PC-3 (cell line): ENCODE measurements at regions not wholly inside any gene's neighbourhood (a gene's known extent, or its start where the extent isn't known, plus 50 kb on each side); places are given as distances from the start of the nearest gene placed in this dataset.

ENCODE experiments used
- ATAC-seq: fragments of 200-7000 bp; cut with Tn5 transposase; 2 replicates; pipeline ENCODE4 v1.9.1; 2020; ENCODE audit warnings: mild to moderate bottlenecking, moderate library complexity
- BruUV-seq: library from RNA; stranded (reverse); fragments of 400-500 nt; replicated peaks from 2 replicates; lab custom pipeline; 2021; lab: Mats Ljungman, UMichigan
- CTCF ChIA-PET: fragments of 300-600 bp; sonication (Branson Sonifier 250); formaldehyde crosslinking; loops from one replicate; lab custom pipeline; 2022; ENCODE audit warnings: antibody characterized with exemption; lab: Charles Lee
- POLR2A ChIA-PET: fragments of 300-600 bp; sonication (Branson Sonifier 250); formaldehyde crosslinking; loops from one replicate; lab custom pipeline; 2022; ENCODE audit warnings: antibody characterized with exemption; ENCODE audit not compliant: unreplicated experiment; lab: Charles Lee
- DNase-seq: peaks from one replicate; pipeline ENCODE4 v3.0.0-alpha.2; 2015
- H2AFZ ChIP-seq: fragments of 300-600 bp; sonication (generic); 2 replicates; pipeline ENCODE4 v1.6.0; 2016; ENCODE audit warnings: antibody characterized with exemption, low read length
- H3F3A ChIP-seq: fragments of 300-600 bp; sonication (generic); one replicate; pipeline ENCODE4 v1.6.0; 2017; ENCODE audit warnings: antibody characterized with exemption, low read length, control low read depth, mild to moderate bottlenecking; ENCODE audit not compliant: unreplicated experiment
- H3K27ac ChIP-seq: fragments of 300-600 bp; sonication (generic); 2 replicates; pipeline ENCODE4 v1.5.1; 2016; ENCODE audit warnings: mild to moderate bottlenecking, low read length
- H3K27me3 ChIP-seq: fragments of 300-600 bp; sonication (generic); 2 replicates; pipeline ENCODE4 v1.6.1; 2016; ENCODE audit warnings: low read length, mixed read lengths
- H3K36me3 ChIP-seq: fragments of 300-600 bp; sonication (generic); 2 replicates; pipeline ENCODE4 v1.6.1; 2016; ENCODE audit warnings: low read depth, mixed run types, low read length, mixed read lengths
- H3K4me1 ChIP-seq: fragments of 300-600 bp; sonication (generic); 2 replicates; pipeline ENCODE4 v1.5.1; 2016; ENCODE audit warnings: low read length; ENCODE audit not compliant: insufficient read depth
- H3K4me2 ChIP-seq: fragments of 300-600 bp; sonication (generic); 2 replicates; pipeline ENCODE4 v1.6.0; 2016; ENCODE audit warnings: low read length
- H3K4me3 ChIP-seq: fragments of 300-600 bp; sonication (generic); 2 replicates; pipeline ENCODE4 v1.5.1; 2016; ENCODE audit warnings: mild to moderate bottlenecking, low read length, mixed read lengths
- H3K79me2 ChIP-seq: fragments of 300-600 bp; sonication (generic); 2 replicates; pipeline ENCODE4 v1.6.1; 2017; ENCODE audit warnings: low read length, mixed read lengths
- H3K9ac ChIP-seq: fragments of 300-600 bp; sonication (generic); 2 replicates; pipeline ENCODE4 v1.6.0; 2016; ENCODE audit warnings: mild to moderate bottlenecking, low read length
- H3K9me2 ChIP-seq: fragments of 300-600 bp; sonication (generic); replicated peaks from 2 replicates; pipeline ENCODE4 v1.6.1; 2016; ENCODE audit warnings: mixed run types, low read length, mixed read lengths
- H3K9me3 ChIP-seq: fragments of 300-600 bp; sonication (generic); 2 replicates; pipeline ENCODE4 v1.6.1; 2016; ENCODE audit warnings: low read length, mixed read lengths
- H4K20me1 ChIP-seq: fragments of 300-600 bp; sonication (generic); 2 replicates; pipeline ENCODE4 v1.6.1; 2016; ENCODE audit warnings: low read length, mixed read lengths
- CTCF ChIP-seq: fragments of 300-600 bp; sonication (generic); conservative IDR thresholded peaks from 2 replicates; pipeline ENCODE4 v1.5.1; 2017; ENCODE audit warnings: antibody characterized with exemption, low read depth, mild to moderate bottlenecking, low read length
- EZH2 ChIP-seq: fragments of 300-600 bp; sonication (generic); IDR thresholded peaks from one replicate; pipeline ENCODE4 v1.6.1; 2017; ENCODE audit warnings: antibody characterized with exemption, mild to moderate bottlenecking, low read length; ENCODE audit not compliant: unreplicated experiment
- EZH2phosphoT487 ChIP-seq: fragments of 300-600 bp; sonication (generic); IDR thresholded peaks from 2 replicates; pipeline ENCODE4 v1.6.1; 2018; ENCODE audit warnings: mild to moderate bottlenecking, antibody characterized with exemption, low read length, borderline replicate concordance
- intact Hi-C: fragments of 100-400 bp; cut with micrococcal nuclease; formaldehyde crosslinking; loops from 2 replicates; pipeline ENCODE4 v1.9.0; 2023

GRCh38 chr2:22110244-22110651 lies 986.5 kb downstream of the TDRD15 start:
- Histone ChIP-seq H4K20me1 (no peaks in the 10 kb centered on the region), H3K36me3 (no peaks in the 10 kb centered on the region), H3K27ac (no peak overlapping the region), H3K4me2 (no peak overlapping the region), H3K9me3 (peaks cover 21% of the 10 kb centered on the region), H3K4me1 (no peaks in the 10 kb centered on the region), H2AFZ (no peak overlapping the region), H3F3A (no peaks in the 10 kb centered on the region), H3K27me3 (no peaks in the 10 kb centered on the region), H3K4me3 (no peak overlapping the region), H3K9me2 (no peaks in the 10 kb centered on the region), H3K9ac (no peak overlapping the region), H3K79me2 (no peaks in the 10 kb centered on the region)
- ATAC-seq: no peak
- ChIA-PET POLR2A (no interaction called here), CTCF (no interaction called here)
- TF ChIP-seq EZH2: no peak
- intact Hi-C loops: no loop called here
- no TSS peak for BruUV-seq
- DNase-seq: no peak

GRCh38 chr2:22124003-22124402 lies 1000.2 kb downstream of the TDRD15 start:
- no peak overlapping the region for H3K4me3 ChIP-seq
- no peaks in the 10 kb centered on the region for H3F3A ChIP-seq
- no peak overlapping the region for H3K9ac ChIP-seq
- H3K9me3 ChIP-seq: 0 out of 2 replicates have a peak, but pooled peaks cover 6% of the 10 kb centered on the region
- no TSS peak for BruUV-seq
- no peaks in the 10 kb centered on the region for H3K9me2 ChIP-seq
- H3K27me3 ChIP-seq: no peaks in the 10 kb centered on the region
- DNase-seq: no peak
- H2AFZ ChIP-seq: no peak overlapping the region
- ChIA-PET POLR2A (no interaction called here), CTCF (no interaction called here)
- no peaks in the 10 kb centered on the region for H3K4me1 ChIP-seq
- TF ChIP-seq EZH2phosphoT487 (no peak), CTCF (no peak), EZH2 (no peak)
- H3K4me2 ChIP-seq: no peak overlapping the region
- no peaks in the 10 kb centered on the region for H3K36me3 ChIP-seq
- H4K20me1 ChIP-seq: no peaks in the 10 kb centered on the region
- no peaks in the 10 kb centered on the region for H3K79me2 ChIP-seq
- H3K27ac ChIP-seq: no peak overlapping the region
- no peak for ATAC-seq
- intact Hi-C loops: no loop called here

GRCh38 chr2:22126106-22126505 lies 1002.3 kb downstream of the TDRD15 start:
- no peaks in the 10 kb centered on the region for H3K27me3 ChIP-seq
- no peak for TF ChIP-seq EZH2
- TF ChIP-seq EZH2phosphoT487: no peak
- TF ChIP-seq CTCF: no peak
- intact Hi-C loops: no loop called here
- ATAC-seq (no peak), DNase-seq (no peak)
- 0 out of 2 replicates have a peak, but pooled peaks cover 6% of the 10 kb centered on the region for H3K9me3 ChIP-seq
- H2AFZ ChIP-seq: no peak overlapping the region
- no peaks in the 10 kb centered on the region for H3F3A ChIP-seq
- H3K36me3 ChIP-seq: no peaks in the 10 kb centered on the region
- no peaks in the 10 kb centered on the region for H3K9me2 ChIP-seq
- POLR2A ChIA-PET: no interaction called here
- H4K20me1 ChIP-seq: no peaks in the 10 kb centered on the region
- H3K79me2 ChIP-seq: no peaks in the 10 kb centered on the region
- no peak overlapping the region for H3K4me3 ChIP-seq
- BruUV-seq: no TSS peak
- no peak overlapping the region for H3K4me2 ChIP-seq
- H3K9ac ChIP-seq: no peak overlapping the region
- no peaks in the 10 kb centered on the region for H3K4me1 ChIP-seq
- no peak overlapping the region for H3K27ac ChIP-seq
- CTCF ChIA-PET: no interaction called here
